ENCODE measurements at regions not wholly inside any gene's neighbourhood (a gene's known extent, or its start where the extent isn't known, plus 50 kb on each side); places are given as distances from the start of the nearest gene placed in this dataset.
"Not testable (repeated sequence)": the region's sequence is repeated elsewhere in the genome, so short reads cannot be mapped to it uniquely, and the experiment has no call there.

- peak; percentile 17 for TF ChIP-seq POLR2AphosphoS5 (IDR thresholded peaks at IDR 0.05)
- TF ChIP-seq POLR2A (IDR thresholded peaks at IDR 0.05): no peak
- 33% methylated on average over 10 of the region's 10 CpGs for WGBS
- H3K36me3 ChIP-seq: no peaks in the 10 kb centered on the region
- intact Hi-C loops (cut with DNase I): no loop called here
- H3K27ac ChIP-seq: no peak overlapping the region
- H3K27me3 ChIP-seq (replicated peaks; ENCODE audit: insufficient read depth): no peaks in the 10 kb centered on the region
- H3K9me3 ChIP-seq: no peaks in the 10 kb centered on the region
- H3K4me1 ChIP-seq (replicated peaks): no peaks in the 10 kb centered on the region
- H3K4me3 ChIP-seq: no peak overlapping the region
- peak; percentile 60 for DNase-seq (ENCODE audit: low spot score)
These were observed 261.8 kb upstream of the RNF32 start for GRCh38 chr7:156378806-156379205.

GRCh38 chr7:156376317-156376716 is 264.3 kb upstream of the RNF32 start:
- H3K4me1 ChIP-seq (replicated peaks): no peaks in the 10 kb centered on the region
- TF ChIP-seq POLR2AphosphoS5 (IDR thresholded peaks at IDR 0.05) (no peak), POLR2A (IDR thresholded peaks at IDR 0.05) (no peak), CTCF (IDR thresholded peaks at IDR 0.05) (no peak)
- no peak for DNase-seq (ENCODE audit: low spot score)
- no peak overlapping the region for H3K4me3 ChIP-seq
- no peaks in the 10 kb centered on the region for H3K36me3 ChIP-seq
- H3K27ac ChIP-seq: no peak overlapping the region
- 70% methylated on average over 7 of the region's 7 CpGs for WGBS
- no peaks in the 10 kb centered on the region for H3K27me3 ChIP-seq (replicated peaks; ENCODE audit: insufficient read depth)
- no peaks in the 10 kb centered on the region for H3K9me3 ChIP-seq
- intact Hi-C loops (cut with DNase I): no loop called here

GRCh38 chr7:156374335-156374734 is 266.2 kb upstream of the RNF32 start:
- intact Hi-C loops (cut with DNase I): no loop called here
- Histone ChIP-seq H3K4me3 (no peak overlapping the region), H3K36me3 (no peaks in the 10 kb centered on the region), H3K27me3 (replicated peaks; ENCODE audit: insufficient read depth) (no peaks in the 10 kb centered on the region), H3K9me3 (no peaks in the 10 kb centered on the region), H3K4me1 (replicated peaks) (no peaks in the 10 kb centered on the region), H3K27ac (no peak overlapping the region)
- no peak for TF ChIP-seq CTCF (IDR thresholded peaks at IDR 0.05)
- TF ChIP-seq POLR2A (IDR thresholded peaks at IDR 0.05): no peak
- no peak for TF ChIP-seq POLR2AphosphoS5 (IDR thresholded peaks at IDR 0.05)
- WGBS: 85% methylated on average over 4 of the region's 4 CpGs
- DNase-seq (ENCODE audit: low spot score): no peak

- H3K27ac ChIP-seq; intact Hi-C loops (cut with DNase I); H3K27me3 ChIP-seq (replicated peaks; ENCODE audit: insufficient read depth); H3K36me3 ChIP-seq; DNase-seq (ENCODE audit: low spot score); H3K4me1 ChIP-seq (replicated peaks); H3K4me3 ChIP-seq; H3K9me3 ChIP-seq: not testable (repeated sequence)
- 95% methylated on average over 6 of the region's 6 CpGs for WGBS
These were observed 270.6 kb upstream of the RNF32 start for GRCh38 chr7:156369929-156370328.

- H3K4me1 ChIP-seq (replicated peaks): no peaks in the 10 kb centered on the region
- intact Hi-C loops (cut with DNase I): no loop called here
These were observed 272.3 kb upstream of the RNF32 start for GRCh38 chr7:156368053-156368843.

More at GRCh38 chr7:156368053-156368843, 272.3 kb upstream of the RNF32 start:
- H3K4me3 ChIP-seq: no peak overlapping the region
- DNase-seq (ENCODE audit: low spot score): peak; percentile 37
- TF ChIP-seq POLR2AphosphoS5 (IDR thresholded peaks at IDR 0.05) (peak; percentile 42), CTCF (IDR thresholded peaks at IDR 0.05) (no peak)
- H3K27me3 ChIP-seq (replicated peaks; ENCODE audit: insufficient read depth): no peaks in the 10 kb centered on the region
- no peaks in the 10 kb centered on the region for H3K9me3 ChIP-seq
- no peak overlapping the region for H3K27ac ChIP-seq
- 72% methylated on average over 12 of the region's 12 CpGs for WGBS
- no peaks in the 10 kb centered on the region for H3K36me3 ChIP-seq
